T-cell (primary cell): ENCODE measurements at regions not wholly inside any gene's neighbourhood (a gene's known extent, or its start where the extent isn't known, plus 50 kb on each side); places are given as distances from the start of the nearest gene placed in this dataset.

Experiments used
- ATAC-seq, 4 experiments: fragments of 200-7000 bp in 3 of 4; fragments of 150-1000 bp in 1 of 4; cut with Tn5 transposase; replicated peaks in 1 of 4; 1 replicate in 3 of 4; 2 replicates in 1 of 4; pipeline ENCODE4 v1.10.0; 2021; ENCODE audit warnings: moderate library complexity in 3 of 4, mild to moderate bottlenecking in 2 of 4, moderate number of reproducible peaks in 1 of 4
- CTCF ChIA-PET, 2 donors: fragments of 300-600 bp; sonication (Branson Sonifier 250); formaldehyde crosslinking; loops; one replicate each; lab custom pipeline; 2022; ENCODE audit warnings: antibody characterized with exemption in 2 of 2; lab: Charles Lee
- POLR2A ChIA-PET, 2 donors: fragments of 300-600 bp; sonication (Branson Sonifier 250); formaldehyde crosslinking; loops; one replicate each; lab custom pipeline; 2022; ENCODE audit warnings: antibody characterized with exemption in 2 of 2; lab: Charles Lee
- DNase-seq, 35 experiments: peaks; one replicate each; pipeline versions ENCODE4 v3.0.0 to v3.0.0-alpha.2; 2013 to 2023
- H3K27ac ChIP-seq: one replicate; pipeline ENCODE4 v1.5.1; 2013; ENCODE audit warnings: low read length
- H3K27me3 ChIP-seq, 2 experiments: replicated peaks in 1 of 2; 1 replicate in 1 of 2; 2 replicates in 1 of 2; pipeline versions ENCODE4 v1.6.1 to v1.7.0; 2013; ENCODE audit warnings: low read length in 1 of 2, mixed read lengths in 1 of 2; ENCODE audit not compliant: control insufficient read depth in 2 of 2, insufficient read depth in 2 of 2; ENCODE audit errors: extremely low read depth in 1 of 2
- H3K36me3 ChIP-seq, 2 donors: 1 replicate in 1 of 2; 2 replicates in 1 of 2; pipeline versions ENCODE4 v1.6.1 to v1.7.0; 2013; ENCODE audit warnings: low read length in 1 of 2; ENCODE audit not compliant: control insufficient read depth in 2 of 2, insufficient read depth in 1 of 2; ENCODE audit errors: extremely low read depth in 1 of 2
- H3K4me1 ChIP-seq, 2 experiments: 1 replicate in 1 of 2; 2 replicates in 1 of 2; pipeline versions ENCODE4 v1.6.1 to v1.7.0; 2013; ENCODE audit warnings: low read length in 2 of 2, mixed read lengths in 1 of 2; ENCODE audit not compliant: insufficient read depth in 2 of 2, control insufficient read depth in 1 of 2; ENCODE audit errors: extremely low read depth in 1 of 2
- H3K4me3 ChIP-seq, 2 donors: 1 replicate in 1 of 2; 2 replicates in 1 of 2; pipeline versions ENCODE4 v1.5.1 to v1.7.0; 2013; ENCODE audit warnings: mild to moderate bottlenecking in 2 of 2, low read length in 1 of 2, moderate library complexity in 1 of 2; ENCODE audit not compliant: control insufficient read depth in 1 of 2; ENCODE audit errors: extremely low read depth in 1 of 2
- H3K9me3 ChIP-seq: 2 replicates; pipeline ENCODE4 v1.7.0; 2013
- H3K27ac Mint-ChIP-seq, 2 donors: one replicate each; pipeline ENCODE4 v1.8.0; 2020 to 2021; ENCODE audit warnings: mild to moderate bottlenecking in 2 of 2, mixed read lengths in 2 of 2
- H3K27me3 Mint-ChIP-seq, 2 donors: one replicate each; pipeline ENCODE4 v1.8.0; 2021 to 2022; ENCODE audit warnings: mixed read lengths in 2 of 2
- H3K36me3 Mint-ChIP-seq: one replicate; pipeline ENCODE4 v1.8.0; 2021; ENCODE audit warnings: mixed read lengths
- H3K4me1 Mint-ChIP-seq, 3 donors: one replicate each; pipeline ENCODE4 v1.8.0; 2020 to 2022; ENCODE audit warnings: mixed read lengths in 3 of 3, mild to moderate bottlenecking in 1 of 3
- H3K4me3 Mint-ChIP-seq, 3 donors: one replicate each; pipeline ENCODE4 v1.8.0; 2020 to 2022; ENCODE audit warnings: mild to moderate bottlenecking in 3 of 3, mixed read lengths in 3 of 3, moderate library complexity in 3 of 3
- H3K9me3 Mint-ChIP-seq, 3 donors: one replicate each; pipeline ENCODE4 v1.8.0; 2020 to 2022; ENCODE audit warnings: mixed read lengths in 3 of 3
- WGBS: methylation state at CpG from one replicate; pipeline ENCODE4 v1.1.5; 2013; ENCODE audit warnings: missing lambda C conversion rate; ENCODE audit not compliant: insufficient coverage; 5-methylcytosine and 5-hydroxymethylcytosine counted together

DNA sequence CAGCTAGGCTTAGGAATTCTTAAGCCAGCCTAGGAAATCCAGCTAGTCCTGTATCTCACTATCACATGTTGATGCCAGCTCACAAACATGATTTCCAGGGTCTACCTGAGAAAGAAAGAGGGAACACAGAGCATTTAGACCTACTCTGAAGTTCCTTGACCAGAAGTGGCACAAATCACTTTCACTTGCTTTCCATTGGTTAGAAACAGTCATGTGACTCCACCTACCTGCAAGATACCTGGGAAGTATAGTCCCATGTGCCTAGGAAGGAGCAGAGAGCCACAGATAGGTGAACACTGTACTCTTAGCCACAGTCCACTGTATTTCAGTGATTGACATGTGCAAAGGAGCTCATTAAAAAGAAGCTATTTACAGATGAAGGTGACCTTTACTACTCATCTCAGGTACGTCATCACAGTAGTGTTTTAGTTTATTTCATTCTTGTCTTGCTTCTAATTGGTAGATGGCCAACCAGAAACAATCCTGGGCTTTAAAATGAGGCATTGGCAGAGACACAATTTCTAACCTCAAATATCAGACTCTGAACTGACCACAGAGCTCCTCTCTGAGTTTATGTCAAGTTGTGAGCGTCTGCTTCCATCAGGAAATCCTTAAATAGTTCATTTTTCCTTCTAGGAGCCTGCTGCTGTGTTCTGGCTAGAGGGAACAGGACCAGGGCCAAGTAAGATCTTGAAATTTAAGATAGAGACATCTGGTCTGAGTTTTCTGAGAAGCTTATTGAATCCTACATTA lies 340.7 kb downstream of the TLE4 start:
- H3K9me3 Mint-ChIP-seq = peaks cover 0 to 2% (median 0%) of the 10 kb centered on the region in 3 donors
- H3K27ac ChIP-seq = no peak overlapping the region
- no peaks in the 10 kb centered on the region for H3K27me3 ChIP-seq
- no peak overlapping the region for H3K4me3 Mint-ChIP-seq
- no peaks in the 10 kb centered on the region for H3K27me3 Mint-ChIP-seq
- H3K36me3 Mint-ChIP-seq = no peaks in the 10 kb centered on the region
- no peaks in the 10 kb centered on the region for H3K36me3 ChIP-seq
- 100% methylated on average over 1 of the region's 2 CpGs for WGBS
- ChIA-PET CTCF (interaction anchor here in 1 of 2 donors (0.6 kb wide), 1 partner anchor 176 kb away, joined by 3 read pairs; no protein-coding TSS in a partner anchor), POLR2A (no interaction called here)
- no peaks in the 10 kb centered on the region for H3K4me1 Mint-ChIP-seq
- no peaks in the 10 kb centered on the region for H3K9me3 ChIP-seq
- no peak for DNase-seq
- H3K4me3 ChIP-seq = no peak overlapping the region
- H3K27ac Mint-ChIP-seq = no peak overlapping the region
- no peak for ATAC-seq
- H3K4me1 ChIP-seq = no peaks in the 10 kb centered on the region

DNA sequence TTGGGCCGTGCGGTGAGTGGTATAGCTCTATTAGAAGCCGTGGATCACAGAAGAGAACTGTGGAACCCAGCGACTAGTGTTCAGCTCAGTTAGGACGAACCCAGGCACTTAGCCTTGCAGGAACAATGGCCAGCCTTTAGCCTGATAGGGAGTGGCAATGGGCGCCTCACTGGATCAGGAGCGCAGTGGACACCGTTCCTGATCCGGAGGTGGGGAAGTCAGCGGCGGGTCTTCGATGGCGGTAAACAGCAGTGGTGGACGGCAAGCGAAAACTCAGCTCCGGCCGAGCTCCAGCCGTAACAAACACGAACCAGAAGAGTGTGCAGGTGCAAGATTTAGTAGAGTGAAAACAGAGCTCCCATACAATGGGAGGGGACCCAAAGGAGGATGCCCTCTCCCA lies 340.0 kb downstream of the TLE4 start:
- ATAC-seq (no peak), DNase-seq (no peak)
- POLR2A ChIA-PET = no interaction called here
- H3K9me3 ChIP-seq = no peaks in the 10 kb centered on the region
- peaks cover 0 to 2% (median 0%) of the 10 kb centered on the region in 3 donors for H3K9me3 Mint-ChIP-seq
- no peaks in the 10 kb centered on the region for H3K4me1 Mint-ChIP-seq
- H3K27ac Mint-ChIP-seq = no peak overlapping the region
- H3K4me3 ChIP-seq = no peak overlapping the region
- no peak overlapping the region for H3K4me3 Mint-ChIP-seq
- WGBS = 91% methylated on average over 15 of the region's 19 CpGs
- no peak overlapping the region for H3K27ac ChIP-seq
- CTCF ChIA-PET = interaction anchor here in 1 of 2 donors (0.6 kb wide), 1 partner anchor 175 kb away, joined by 3 read pairs; no protein-coding TSS in a partner anchor
- H3K36me3 ChIP-seq = no peaks in the 10 kb centered on the region
- H3K4me1 ChIP-seq = no peaks in the 10 kb centered on the region
- H3K36me3 Mint-ChIP-seq = no peaks in the 10 kb centered on the region
- no peaks in the 10 kb centered on the region for H3K27me3 Mint-ChIP-seq
- H3K27me3 ChIP-seq = no peaks in the 10 kb centered on the region

- no peaks in the 10 kb centered on the region for H3K9me3 ChIP-seq
- no peak overlapping the region for H3K27ac Mint-ChIP-seq
- H3K36me3 Mint-ChIP-seq = no peaks in the 10 kb centered on the region
- no peak overlapping the region for H3K4me3 ChIP-seq
- no peaks in the 10 kb centered on the region for H3K9me3 Mint-ChIP-seq
- H3K27me3 ChIP-seq = no peaks in the 10 kb centered on the region
- WGBS = 67% methylated on average over 1 of the region's 7 CpGs
- ChIA-PET CTCF (no interaction called here), POLR2A (no interaction called here)
- peaks cover 0 to 5% (median 0%) of the 10 kb centered on the region in 3 donors for H3K4me1 Mint-ChIP-seq
- no peak overlapping the region for H3K4me3 Mint-ChIP-seq
- H3K27me3 Mint-ChIP-seq = no peaks in the 10 kb centered on the region
- H3K4me1 ChIP-seq = no peaks in the 10 kb centered on the region
- no peaks in the 10 kb centered on the region for H3K36me3 ChIP-seq
- no peak for DNase-seq
- no peak for ATAC-seq
- H3K27ac ChIP-seq = no peak overlapping the region
These were observed 331.2 kb downstream of the TLE4 start for GRCh38 chr9:79902825-79903600.

GRCh38 chr9:79900754-79901153 lies 329.0 kb downstream of the TLE4 start:
- no peaks in the 10 kb centered on the region for H3K9me3 Mint-ChIP-seq
- DNase-seq = no peak
- Histone ChIP-seq H3K4me3 (no peak overlapping the region), H3K9me3 (no peaks in the 10 kb centered on the region), H3K27ac (no peak overlapping the region), H3K4me1 (no peaks in the 10 kb centered on the region), H3K36me3 (no peaks in the 10 kb centered on the region), H3K27me3 (no peaks in the 10 kb centered on the region)
- no peaks in the 10 kb centered on the region for H3K36me3 Mint-ChIP-seq
- WGBS = no CpG with 5 or more reads among the region's 1 CpG
- no peak for ATAC-seq
- ChIA-PET CTCF (no interaction called here), POLR2A (interaction anchor here in 1 of 2 donors (0.6 kb wide), 1 partner anchor 22 kb away, joined by 4 read pairs; no protein-coding TSS in a partner anchor)
- no peak overlapping the region for H3K27ac Mint-ChIP-seq
- peaks cover 0 to 5% (median 0%) of the 10 kb centered on the region in 3 donors for H3K4me1 Mint-ChIP-seq
- H3K27me3 Mint-ChIP-seq = no peaks in the 10 kb centered on the region
- H3K4me3 Mint-ChIP-seq = no peak overlapping the region

DNA sequence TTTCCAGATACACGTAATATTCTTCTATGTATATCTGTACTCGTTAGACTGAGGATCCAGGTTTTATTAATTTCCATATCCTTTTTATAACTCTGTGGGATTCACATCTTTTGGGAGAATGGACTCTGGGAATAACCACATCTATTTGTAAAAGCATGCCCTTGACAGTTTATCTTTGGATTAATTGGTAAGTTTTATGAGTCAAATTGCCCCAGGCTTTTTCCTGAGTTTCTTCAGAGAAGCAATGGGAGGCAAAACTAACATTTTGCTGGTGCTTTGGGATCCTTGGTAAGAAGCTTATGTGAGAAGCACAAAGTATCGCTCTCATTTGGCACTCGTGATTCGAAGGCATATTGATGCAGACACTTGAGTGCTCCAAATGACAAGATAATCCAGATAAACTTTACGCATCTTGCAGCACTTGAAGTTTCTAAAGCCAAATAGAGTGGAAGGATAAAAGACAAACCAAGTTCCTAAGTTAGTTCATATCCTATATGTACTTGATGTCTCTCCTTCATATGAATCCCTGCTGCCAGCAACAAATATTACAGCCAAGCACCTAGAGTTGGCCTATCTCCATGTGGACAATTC lies 324.7 kb downstream of the TLE4 start:
- Histone ChIP-seq H3K36me3 (no peaks in the 10 kb centered on the region), H3K27ac (no peak overlapping the region), H3K27me3 (no peaks in the 10 kb centered on the region), H3K4me1 (no peaks in the 10 kb centered on the region), H3K9me3 (no peaks in the 10 kb centered on the region), H3K4me3 (no peak overlapping the region)
- CTCF ChIA-PET = no interaction called here
- Mint-ChIP-seq H3K4me1 (peaks cover 0 to 5% (median 0%) of the 10 kb centered on the region in 3 donors), H3K4me3 (no peak overlapping the region), H3K36me3 (no peaks in the 10 kb centered on the region), H3K27me3 (no peaks in the 10 kb centered on the region), H3K27ac (no peak overlapping the region), H3K9me3 (no peaks in the 10 kb centered on the region)
- ATAC-seq (no peak), DNase-seq (no peak)
- no CpG with 5 or more reads among the region's 6 CpGs for WGBS
- POLR2A ChIA-PET = no interaction called here

DNA sequence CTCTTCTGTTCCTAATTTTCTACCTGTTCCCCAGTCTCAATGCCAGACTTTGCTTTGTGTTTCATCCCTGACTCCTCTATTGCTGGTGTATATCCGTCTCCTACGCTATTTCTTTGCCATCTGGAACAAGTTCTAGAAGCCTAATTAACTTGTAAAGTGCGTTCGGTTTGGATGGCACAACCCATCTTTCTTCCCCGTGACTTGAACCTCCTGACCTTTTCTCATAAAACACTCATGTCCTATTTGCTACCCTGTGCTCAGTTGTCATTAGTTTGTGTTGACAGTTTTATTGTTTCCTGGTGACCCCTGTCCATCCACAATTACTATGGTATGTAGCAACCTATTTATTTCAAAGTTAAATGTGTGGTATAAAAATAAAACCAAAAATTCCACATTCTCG lies 323.5 kb downstream of the TLE4 start:
- 100% methylated on average over 2 of the region's 6 CpGs for WGBS
- no peaks in the 10 kb centered on the region for H3K36me3 ChIP-seq
- Mint-ChIP-seq H3K4me3 (no peak overlapping the region), H3K27ac (no peak overlapping the region), H3K27me3 (no peaks in the 10 kb centered on the region), H3K4me1 (peaks cover 0 to 5% (median 0%) of the 10 kb centered on the region in 3 donors), H3K9me3 (no peaks in the 10 kb centered on the region), H3K36me3 (no peaks in the 10 kb centered on the region)
- no peak overlapping the region for H3K4me3 ChIP-seq
- DNase-seq (no peak), ATAC-seq (no peak)
- no peak overlapping the region for H3K27ac ChIP-seq
- no peaks in the 10 kb centered on the region for H3K9me3 ChIP-seq
- H3K27me3 ChIP-seq = no peaks in the 10 kb centered on the region
- CTCF ChIA-PET = no interaction called here
- POLR2A ChIA-PET = no interaction called here
- no peaks in the 10 kb centered on the region for H3K4me1 ChIP-seq
